ENCODE measurements at regions not wholly inside any gene's neighbourhood (a gene's known extent, or its start where the extent isn't known, plus 50 kb on each side); places are given as distances from the start of the nearest gene placed in this dataset.
"Not testable (repeated sequence)": the region's sequence is repeated elsewhere in the genome, so short reads cannot be mapped to it uniquely, and the experiment has no call there.

- DNase-seq, result no peak
Measured at GRCh38 chr4:126369076-126369475, 1054.3 kb downstream of the FAT4 start.

- DNase-seq, result no peak
Measured at GRCh38 chr4:126372634-126373033, 1057.9 kb downstream of the FAT4 start.

- no peak for DNase-seq
Measured at GRCh38 chr4:126375462-126376054, 1060.8 kb downstream of the FAT4 start.

- DNase-seq, result no peak
Measured at GRCh38 chr4:126385954-126386353, 1071.2 kb downstream of the FAT4 start.

GRCh38 chr4:126386512-126386911 lies 1071.8 kb downstream of the FAT4 start:
- DNase-seq, result peak; percentile 37

GRCh38 chr4:126395664-126396063 lies 1080.9 kb downstream of the FAT4 start:
- DNase-seq, result no peak

GRCh38 chr4:126396121-126396520 lies 1081.4 kb downstream of the FAT4 start:
- no peak for DNase-seq

GRCh38 chr4:126396703-126397102 lies 1081.9 kb downstream of the FAT4 start:
- no peak for DNase-seq

GRCh38 chr4:126404549-126404948 lies 1089.8 kb downstream of the FAT4 start:
- no peak for DNase-seq

GRCh38 chr4:126405369-126405982 lies 1090.7 kb downstream of the FAT4 start:
- DNase-seq, result peak; percentile 57

- no peak for DNase-seq
Measured at GRCh38 chr4:126409746-126410145, 1095.0 kb downstream of the FAT4 start.

- DNase-seq, result no peak
Measured at GRCh38 chr4:126411047-126411446, 1096.3 kb downstream of the FAT4 start.

- DNase-seq, result not testable (repeated sequence)
Measured at GRCh38 chr4:126412310-126412709, 1097.6 kb downstream of the FAT4 start.

GRCh38 chr4:126414741-126415140 lies 1100.0 kb downstream of the FAT4 start:
- peak; percentile 0 for DNase-seq

GRCh38 chr4:126419266-126419665 lies 1104.5 kb downstream of the FAT4 start:
- no peak for DNase-seq

GRCh38 chr4:126427853-126428252 lies 1113.1 kb downstream of the FAT4 start:
- peak; percentile 77 for DNase-seq

GRCh38 chr4:126431049-126431448 lies 1116.3 kb downstream of the FAT4 start:
- no peak for DNase-seq

- peak; percentile 87 for DNase-seq
Measured at GRCh38 chr4:126435491-126435890, 1120.7 kb downstream of the FAT4 start.

- DNase-seq, result no peak
Measured at GRCh38 chr4:126440297-126440696, 1125.5 kb downstream of the FAT4 start.

GRCh38 chr4:126441173-126442035 lies 1126.6 kb downstream of the FAT4 start:
- no peak for DNase-seq

GRCh38 chr4:126445596-126445995 lies 1130.8 kb downstream of the FAT4 start:
- DNase-seq, result no peak

GRCh38 chr4:126446917-126447316 lies 1132.2 kb downstream of the FAT4 start:
- DNase-seq, result no peak

GRCh38 chr4:126448086-126448845 lies 1133.5 kb downstream of the FAT4 start:
- DNase-seq, result no peak
